Common myeloid progenitor, CD34-positive (primary cell): ENCODE measurements at regions not wholly inside any gene's neighbourhood (a gene's known extent, or its start where the extent isn't known, plus 50 kb on each side); places are given as distances from the start of the nearest gene placed in this dataset.

ENCODE experiments used
- CTCF ChIA-PET: fragments of 350-600 bp; sonication (Branson Sonifier 250); formaldehyde crosslinking; loops from one replicate; lab custom pipeline; 2021; ENCODE audit warnings: antibody characterized with exemption; lab: Charles Lee
- POLR2A ChIA-PET: fragments of 350-600 bp; sonication (Branson Sonifier 250); formaldehyde crosslinking; loops from one replicate; lab custom pipeline; 2021; ENCODE audit warnings: antibody characterized with exemption; lab: Charles Lee
- DNase-seq, 3 donors: peaks; one replicate each; pipeline versions ENCODE4 v3.0.0 to v3.0.0-alpha.2; 2013
- H3K27ac ChIP-seq, 2 experiments: 1 replicate in 1 of 2; 2 replicates in 1 of 2; pipeline ENCODE4 v1.7.0; 2013; ENCODE audit warnings: inconsistent platforms in 2 of 2, low read length in 2 of 2, mild to moderate bottlenecking in 2 of 2, low read depth in 1 of 2, moderate library complexity in 1 of 2; ENCODE audit not compliant: severe bottlenecking in 2 of 2, insufficient read depth in 1 of 2, poor library complexity in 1 of 2
- H3K27me3 ChIP-seq, 5 experiments: replicated peaks in 2 of 5; 1 replicate in 3 of 5; 2 replicates in 2 of 5; pipeline versions ENCODE4 v1.6.1 to v1.7.0; 2013; ENCODE audit warnings: low read length in 4 of 5, mild to moderate bottlenecking in 2 of 5, moderate library complexity in 2 of 5, inconsistent platforms in 1 of 5; ENCODE audit not compliant: insufficient read depth in 5 of 5, control insufficient read depth in 4 of 5
- H3K36me3 ChIP-seq, 4 experiments: 1 replicate in 2 of 4; 2 replicates in 2 of 4; pipeline versions ENCODE4 v1.6.1 to v1.7.0; 2013; ENCODE audit warnings: low read length in 3 of 4, control low read depth in 1 of 4, mild to moderate bottlenecking in 1 of 4; ENCODE audit not compliant: control insufficient read depth in 4 of 4, insufficient read depth in 4 of 4
- H3K4me1 ChIP-seq, 4 experiments: 1 replicate in 3 of 4; 2 replicates in 1 of 4; pipeline versions ENCODE4 v1.6.1 to v1.7.1; 2013; ENCODE audit warnings: low read length in 3 of 4, mild to moderate bottlenecking in 3 of 4, control low read depth in 1 of 4, inconsistent platforms in 1 of 4, moderate library complexity in 1 of 4; ENCODE audit not compliant: control insufficient read depth in 4 of 4, insufficient read depth in 4 of 4; ENCODE audit errors: control extremely low read depth in 1 of 4
- H3K4me3 ChIP-seq, 7 experiments: 1 replicate in 4 of 7; 2 replicates in 3 of 7; pipeline versions ENCODE4 v1.5.1 to v1.7.0; 2013; ENCODE audit warnings: mild to moderate bottlenecking in 7 of 7, low read length in 6 of 7, moderate library complexity in 6 of 7, inconsistent platforms in 2 of 7, low read depth in 2 of 7, control low read depth in 1 of 7; ENCODE audit not compliant: insufficient read depth in 4 of 7, control insufficient read depth in 1 of 7; ENCODE audit errors: extremely low read depth in 1 of 7
- H3K9me3 ChIP-seq, 5 experiments: 1 replicate in 4 of 5; 2 replicates in 1 of 5; pipeline versions ENCODE4 v1.6.1 to v1.7.1; 2013; ENCODE audit warnings: low read length in 4 of 5, mild to moderate bottlenecking in 2 of 5, inconsistent platforms in 1 of 5, low read depth in 1 of 5, moderate library complexity in 1 of 5; ENCODE audit not compliant: control insufficient read depth in 4 of 5, insufficient read depth in 2 of 5; ENCODE audit errors: control extremely low read depth in 1 of 5
- WGBS: methylation state at CpG from one replicate; pipeline ENCODE4 v1.1.5; 2013; ENCODE audit not compliant: insufficient coverage; 5-methylcytosine and 5-hydroxymethylcytosine counted together

- Histone ChIP-seq H3K27ac (no peak overlapping the region), H3K4me3 (no peak overlapping the region), H3K36me3 (no peaks in the 10 kb centered on the region), H3K4me1 (no peaks in the 10 kb centered on the region), H3K27me3 (no peaks in the 10 kb centered on the region), H3K9me3 (no peaks in the 10 kb centered on the region)
- CTCF ChIA-PET, result no interaction called here
- POLR2A ChIA-PET, result no interaction called here
- DNase-seq, result no peak
- 88% methylated on average over 5 of the region's 5 CpGs for WGBS
These were observed 202.9 kb downstream of the SLC4A3 start for GRCh38 chr2:219830353-219830738.

GRCh38 chr2:219831957-219832356 lies 204.5 kb downstream of the SLC4A3 start:
- no peak overlapping the region for H3K4me3 ChIP-seq
- no peaks in the 10 kb centered on the region for H3K36me3 ChIP-seq
- H3K4me1 ChIP-seq, result no peaks in the 10 kb centered on the region
- WGBS, result 94% methylated on average over 2 of the region's 2 CpGs
- DNase-seq, result no peak
- CTCF ChIA-PET, result no interaction called here
- POLR2A ChIA-PET, result no interaction called here
- H3K27ac ChIP-seq, result no peak overlapping the region
- no peaks in the 10 kb centered on the region for H3K27me3 ChIP-seq
- no peaks in the 10 kb centered on the region for H3K9me3 ChIP-seq

- Histone ChIP-seq H3K27me3 (no peaks in the 10 kb centered on the region), H3K4me3 (no peak overlapping the region), H3K36me3 (no peaks in the 10 kb centered on the region), H3K9me3 (no peaks in the 10 kb centered on the region), H3K4me1 (no peaks in the 10 kb centered on the region), H3K27ac (no peak overlapping the region)
- POLR2A ChIA-PET, result no interaction called here
- WGBS, result 100% methylated on average over 1 of the region's 1 CpG
- CTCF ChIA-PET, result interaction anchor here (1.4 kb wide), 1 partner anchor 10 kb away, joined by 3 read pairs; no protein-coding TSS in a partner anchor
- no peak for DNase-seq
These were observed 205.5 kb downstream of the SLC4A3 start for GRCh38 chr2:219832904-219833303.

GRCh38 chr2:219835493-219835892 lies 208.1 kb downstream of the SLC4A3 start:
- POLR2A ChIA-PET, result no interaction called here
- H3K9me3 ChIP-seq, result no peaks in the 10 kb centered on the region
- H3K36me3 ChIP-seq, result no peaks in the 10 kb centered on the region
- no peaks in the 10 kb centered on the region for H3K27me3 ChIP-seq
- no peaks in the 10 kb centered on the region for H3K4me1 ChIP-seq
- CTCF ChIA-PET, result interaction anchor here (1.5 kb wide), 1 partner anchor 14 kb away, joined by 3 read pairs; no protein-coding TSS in a partner anchor
- no peak overlapping the region for H3K27ac ChIP-seq
- no CpG with 5 or more reads among the region's 3 CpGs for WGBS
- no peak overlapping the region for H3K4me3 ChIP-seq
- DNase-seq, result no peak

GRCh38 chr2:219836647-219837177 lies 209.3 kb downstream of the SLC4A3 start:
- H3K4me3 ChIP-seq, result no peak overlapping the region
- WGBS, result 75% methylated on average over 1 of the region's 4 CpGs
- DNase-seq, result no peak
- H3K27ac ChIP-seq, result no peak overlapping the region
- H3K4me1 ChIP-seq, result no peaks in the 10 kb centered on the region
- ChIA-PET POLR2A (no interaction called here), CTCF (no interaction called here)
- no peaks in the 10 kb centered on the region for H3K36me3 ChIP-seq
- no peaks in the 10 kb centered on the region for H3K27me3 ChIP-seq
- no peaks in the 10 kb centered on the region for H3K9me3 ChIP-seq

- WGBS, result 75% methylated on average over 5 of the region's 7 CpGs
- ChIA-PET CTCF (no interaction called here), POLR2A (no interaction called here)
- Histone ChIP-seq H3K9me3 (no peaks in the 10 kb centered on the region), H3K27me3 (peaks cover 0 to 1% (median 0%) of the 10 kb centered on the region in 5 experiments), H3K36me3 (no peaks in the 10 kb centered on the region), H3K27ac (no peak overlapping the region), H3K4me1 (no peaks in the 10 kb centered on the region), H3K4me3 (no peak overlapping the region)
- DNase-seq, result no peak
These were observed 217.1 kb downstream of the SLC4A3 start for GRCh38 chr2:219844401-219845091.

GRCh38 chr2:219848882-219849281 lies 221.5 kb downstream of the SLC4A3 start:
- POLR2A ChIA-PET, result no interaction called here
- H3K4me1 ChIP-seq, result no peaks in the 10 kb centered on the region
- CTCF ChIA-PET, result no interaction called here
- peaks cover 0 to 17% (median 4%) of the 10 kb centered on the region in 5 experiments for H3K27me3 ChIP-seq
- WGBS, result no CpG with 5 or more reads among the region's 3 CpGs
- no peak overlapping the region for H3K4me3 ChIP-seq
- H3K36me3 ChIP-seq, result no peaks in the 10 kb centered on the region
- no peaks in the 10 kb centered on the region for H3K9me3 ChIP-seq
- no peak overlapping the region for H3K27ac ChIP-seq
- no peak for DNase-seq
